IMR-90 (cell line): ENCODE measurements at regions not wholly inside any gene's neighbourhood (a gene's known extent, or its start where the extent isn't known, plus 50 kb on each side); places are given as distances from the start of the nearest gene placed in this dataset.
A peak's percentile ranks its signal among the peaks of the same experiment; 100 is the strongest.

Source experiments
- BHLHE40 ChIP-seq: fragments of 150-350 bp; IDR thresholded peaks from 2 replicates; pipeline ENCODE4 v1.6.1; 2016; ENCODE audit warnings: mild to moderate bottlenecking, low read depth, low read length
- CEBPB ChIP-seq: IDR thresholded peaks from 2 replicates; pipeline ENCODE4 v1.6.1; 2012; ENCODE audit warnings: low read depth, low read length, improper control_type of control experiment
- CHD1 ChIP-seq: IDR thresholded peaks from 2 replicates; pipeline ENCODE4 v1.6.1; 2012; ENCODE audit warnings: low read depth, low read length, improper control_type of control experiment
- CTCF ChIP-seq: conservative IDR thresholded peaks from 2 replicates; pipeline ENCODE4 v1.5.1; 2012; ENCODE audit warnings: mild to moderate bottlenecking, low read depth, low read length, improper control_type of control experiment
- ELK1 ChIP-seq: fragments of 150-350 bp; IDR thresholded peaks from 2 replicates; pipeline ENCODE4 v1.6.1; 2016; ENCODE audit warnings: low read depth, mild to moderate bottlenecking, low read length, moderate library complexity, borderline replicate concordance
- MXI1 ChIP-seq: IDR thresholded peaks from 2 replicates; pipeline ENCODE4 v1.6.1; 2012; ENCODE audit warnings: low read depth, mild to moderate bottlenecking, low read length, moderate library complexity, borderline replicate concordance
- NFE2L2 ChIP-seq: fragments of 150-350 bp; IDR thresholded peaks from 2 replicates; pipeline ENCODE4 v1.6.1; 2016; ENCODE audit warnings: low read depth, mild to moderate bottlenecking, low read length
- POLR2A ChIP-seq: IDR thresholded peaks from 2 replicates; pipeline ENCODE4 v1.6.1; 2012; ENCODE audit warnings: mild to moderate bottlenecking, low read depth, low read length
- RAD21 ChIP-seq: IDR thresholded peaks from 2 replicates; pipeline ENCODE4 v1.6.1; 2012; ENCODE audit warnings: low read length, improper control_type of control experiment
- SMC3 ChIP-seq: fragments of 150-350 bp; IDR thresholded peaks from 2 replicates; pipeline ENCODE4 v1.6.1; 2016; ENCODE audit warnings: low read depth, mild to moderate bottlenecking, antibody characterized with exemption, low read length, moderate library complexity
- TF ChIP-seq, protein P1 (sequence below): fragments of 150-350 bp; IDR thresholded peaks from 2 replicates; pipeline ENCODE4 v1.6.1; 2017; ENCODE audit warnings: mild to moderate bottlenecking, antibody characterized with exemption, low read length, low read depth

DNA sequence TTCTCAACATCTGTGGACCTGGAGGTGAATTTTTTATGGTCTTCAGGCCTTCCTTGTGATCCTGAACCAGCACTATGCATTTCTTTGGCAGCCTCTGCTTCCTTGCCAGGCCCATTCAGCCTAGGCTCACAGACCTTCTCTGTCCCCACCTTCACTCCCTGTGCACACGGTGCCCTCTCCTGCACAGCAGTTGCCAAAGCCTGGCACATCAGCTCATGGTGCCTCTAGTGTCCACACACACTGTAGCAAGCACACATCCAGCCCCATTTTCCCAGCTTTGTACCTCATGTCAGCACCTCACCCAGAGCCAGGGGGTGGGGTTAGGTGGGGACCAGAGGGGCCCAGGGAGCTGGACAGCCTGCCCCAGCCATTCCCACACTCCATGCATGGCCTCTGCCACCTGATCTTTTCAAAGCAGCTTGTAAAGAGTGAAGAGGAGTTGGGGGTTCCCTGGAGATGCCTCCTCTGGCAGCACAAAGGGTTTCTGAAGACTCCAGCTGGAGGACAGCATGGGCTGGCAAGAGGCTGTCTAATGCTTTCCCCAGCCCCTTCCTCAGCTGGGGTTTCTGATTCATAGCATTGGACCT is 57.9 kb upstream of the TMEM72 start:
- TF ChIP-seq CTCF (peak; percentile 66), POLR2A (no peak), SMC3 (peak; percentile 47), RAD21 (peak; percentile 73), ELK1 (no peak), CEBPB (no peak), BHLHE40 (no peak), NFE2L2 (no peak), CHD1 (no peak), MXI1 (no peak)
- TF ChIP-seq, protein P1, sequence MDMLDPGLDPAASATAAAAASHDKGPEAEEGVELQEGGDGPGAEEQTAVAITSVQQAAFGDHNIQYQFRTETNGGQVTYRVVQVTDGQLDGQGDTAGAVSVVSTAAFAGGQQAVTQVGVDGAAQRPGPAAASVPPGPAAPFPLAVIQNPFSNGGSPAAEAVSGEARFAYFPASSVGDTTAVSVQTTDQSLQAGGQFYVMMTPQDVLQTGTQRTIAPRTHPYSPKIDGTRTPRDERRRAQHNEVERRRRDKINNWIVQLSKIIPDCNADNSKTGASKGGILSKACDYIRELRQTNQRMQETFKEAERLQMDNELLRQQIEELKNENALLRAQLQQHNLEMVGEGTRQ = no peak
